ENCODE measurements at regions not wholly inside any gene's neighbourhood (a gene's known extent, or its start where the extent isn't known, plus 50 kb on each side); places are given as distances from the start of the nearest gene placed in this dataset.

DNA sequence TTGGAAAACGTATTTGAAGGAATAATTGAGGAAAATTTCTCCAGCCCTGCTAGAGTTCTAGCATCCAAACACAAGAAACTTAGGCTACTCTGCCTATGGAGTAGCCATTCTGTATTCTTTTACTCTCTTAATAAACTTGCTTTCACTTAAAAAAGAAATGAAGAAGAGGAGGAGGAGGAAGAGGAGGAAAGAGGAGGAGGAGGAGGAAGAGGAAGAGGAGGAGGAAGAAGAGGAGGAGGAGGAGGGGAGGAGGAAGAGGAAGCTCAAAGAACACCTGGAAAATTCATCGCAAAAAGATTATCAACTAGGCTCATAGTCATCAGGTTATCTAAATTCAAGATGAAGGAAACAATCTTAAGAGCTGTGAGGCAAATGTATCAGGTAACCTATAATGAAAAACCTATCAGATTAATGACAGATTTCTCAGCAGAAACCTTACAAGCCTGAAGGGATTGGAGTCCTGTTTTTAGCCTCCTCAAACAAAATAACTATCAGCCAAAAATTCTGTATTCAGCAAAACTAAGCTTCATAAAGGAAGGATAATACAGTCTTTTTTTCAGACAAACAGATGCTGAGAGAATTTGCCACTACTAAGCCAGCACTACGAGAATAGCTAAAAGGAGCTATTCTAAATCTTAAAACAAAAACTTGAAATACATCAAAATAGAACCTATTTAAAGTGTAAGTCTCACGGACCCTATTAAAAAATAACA, 56.2 kb upstream of the DSC1 start:
- no peaks in the 10 kb centered on the region for H3K4me1 ChIP-seq (ENCODE audit: control insufficient read depth in 1 of 2, insufficient read depth in 2 of 2, low read length in 2 of 2)
- Mint-ChIP-seq H3K9me3 (peaks cover 2 to 14% (median 10%) of the 10 kb centered on the region in 7 donors), H3K4me3 (no peak overlapping the region), H3K36me3 (no peaks in the 10 kb centered on the region), H3K27me3 (ENCODE audit: low read depth in 3 of 3) (peaks cover 0 to 3% (median 2%) of the 10 kb centered on the region in 3 donors), H3K4me1 (peaks cover 6% of the 10 kb centered on the region), H3K27ac (no peak overlapping the region)
- TF ChIP-seq, protein P1, sequence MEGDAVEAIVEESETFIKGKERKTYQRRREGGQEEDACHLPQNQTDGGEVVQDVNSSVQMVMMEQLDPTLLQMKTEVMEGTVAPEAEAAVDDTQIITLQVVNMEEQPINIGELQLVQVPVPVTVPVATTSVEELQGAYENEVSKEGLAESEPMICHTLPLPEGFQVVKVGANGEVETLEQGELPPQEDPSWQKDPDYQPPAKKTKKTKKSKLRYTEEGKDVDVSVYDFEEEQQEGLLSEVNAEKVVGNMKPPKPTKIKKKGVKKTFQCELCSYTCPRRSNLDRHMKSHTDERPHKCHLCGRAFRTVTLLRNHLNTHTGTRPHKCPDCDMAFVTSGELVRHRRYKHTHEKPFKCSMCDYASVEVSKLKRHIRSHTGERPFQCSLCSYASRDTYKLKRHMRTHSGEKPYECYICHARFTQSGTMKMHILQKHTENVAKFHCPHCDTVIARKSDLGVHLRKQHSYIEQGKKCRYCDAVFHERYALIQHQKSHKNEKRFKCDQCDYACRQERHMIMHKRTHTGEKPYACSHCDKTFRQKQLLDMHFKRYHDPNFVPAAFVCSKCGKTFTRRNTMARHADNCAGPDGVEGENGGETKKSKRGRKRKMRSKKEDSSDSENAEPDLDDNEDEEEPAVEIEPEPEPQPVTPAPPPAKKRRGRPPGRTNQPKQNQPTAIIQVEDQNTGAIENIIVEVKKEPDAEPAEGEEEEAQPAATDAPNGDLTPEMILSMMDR (IDR thresholded peaks at IDR 0.05), result no peak
- H3K4me2 ChIP-seq (replicated peaks; ENCODE audit: extremely low read depth, low read length, poor library complexity, severe bottlenecking), result no peak overlapping the region
- no CpG with 5 or more reads among the region's 4 CpGs for WGBS (ENCODE audit: insufficient coverage)
- H3K9me3 ChIP-seq (replicated peaks in 1 of 2; ENCODE audit: control insufficient read depth in 1 of 2, insufficient read depth in 1 of 2, low read length in 2 of 2), result no peaks in the 10 kb centered on the region
- H3K79me2 ChIP-seq (ENCODE audit: insufficient read depth, low read length), result no peaks in the 10 kb centered on the region
- no peak overlapping the region for H3K4me3 ChIP-seq (replicated peaks in 1 of 3; ENCODE audit: low read depth in 2 of 3, low read length in 3 of 3)
- no peak overlapping the region for H3K9ac ChIP-seq (ENCODE audit: insufficient read depth, low read length, poor library complexity, severe bottlenecking)
- H3K27me3 ChIP-seq (ENCODE audit: control insufficient read depth in 2 of 2, insufficient read depth in 2 of 2, low read length in 2 of 2), result no peaks in the 10 kb centered on the region
- H4K20me1 ChIP-seq (ENCODE audit: insufficient read depth, low read length), result no peaks in the 10 kb centered on the region
- no peaks in the 10 kb centered on the region for H3K36me3 ChIP-seq (replicated peaks in 1 of 2; ENCODE audit: control insufficient read depth in 1 of 2, insufficient read depth in 2 of 2, low read length in 2 of 2)
- DNase-seq, result no peak
- intact Hi-C loops (cut with micrococcal nuclease), result loop anchor here in 1 of 2 donors (10.0 kb wide), 1 partner anchor 114 kb away; the partner anchor contains the start of gene DSC2
- H3K27ac ChIP-seq (ENCODE audit: low read depth in 1 of 2, low read length in 2 of 2), result no peak overlapping the region
- no peak overlapping the region for H2AFZ ChIP-seq (ENCODE audit: insufficient read depth, low read depth, low read length, poor library complexity, severe bottlenecking)

DNA sequence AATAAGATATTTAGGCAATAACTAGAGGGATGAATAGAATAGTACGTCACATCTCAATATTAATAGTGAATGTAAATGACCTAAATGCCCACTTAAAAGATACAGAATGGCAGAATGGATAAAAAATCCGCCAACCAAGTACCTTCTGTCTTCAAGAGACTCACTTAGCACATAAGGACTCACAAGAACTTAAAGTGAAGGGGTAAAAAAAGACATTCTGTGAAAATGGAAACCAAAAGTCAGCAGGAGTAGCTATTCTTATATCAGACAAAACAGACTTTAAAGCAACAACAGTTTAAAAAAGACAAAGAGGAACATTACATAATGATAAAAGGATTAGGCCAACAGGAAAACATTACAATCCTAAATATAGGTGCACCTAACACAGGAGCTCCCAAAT, 56.7 kb upstream of the DSC1 start:
- no peaks in the 10 kb centered on the region for H4K20me1 ChIP-seq (ENCODE audit: insufficient read depth, low read length)
- H3K36me3 ChIP-seq (replicated peaks in 1 of 2; ENCODE audit: control insufficient read depth in 1 of 2, insufficient read depth in 2 of 2, low read length in 2 of 2), result no peaks in the 10 kb centered on the region
- DNase-seq, result no peak
- no peak overlapping the region for H2AFZ ChIP-seq (ENCODE audit: insufficient read depth, low read depth, low read length, poor library complexity, severe bottlenecking)
- no peak overlapping the region for H3K4me2 ChIP-seq (replicated peaks; ENCODE audit: extremely low read depth, low read length, poor library complexity, severe bottlenecking)
- no peaks in the 10 kb centered on the region for H3K79me2 ChIP-seq (ENCODE audit: insufficient read depth, low read length)
- H3K4me3 ChIP-seq (replicated peaks in 1 of 3; ENCODE audit: low read depth in 2 of 3, low read length in 3 of 3), result no peak overlapping the region
- no peaks in the 10 kb centered on the region for H3K9me3 ChIP-seq (replicated peaks in 1 of 2; ENCODE audit: control insufficient read depth in 1 of 2, insufficient read depth in 1 of 2, low read length in 2 of 2)
- H3K9ac ChIP-seq (ENCODE audit: insufficient read depth, low read length, poor library complexity, severe bottlenecking), result no peak overlapping the region
- TF ChIP-seq, protein P1 (IDR thresholded peaks at IDR 0.05), result no peak
- no peaks in the 10 kb centered on the region for H3K4me1 ChIP-seq (ENCODE audit: control insufficient read depth in 1 of 2, insufficient read depth in 2 of 2, low read length in 2 of 2)
- H3K27ac ChIP-seq (ENCODE audit: low read depth in 1 of 2, low read length in 2 of 2), result no peak overlapping the region
- WGBS (ENCODE audit: insufficient coverage), result no CpG with 5 or more reads among the region's 2 CpGs
- H3K36me3 Mint-ChIP-seq, result no peaks in the 10 kb centered on the region
- intact Hi-C loops (cut with micrococcal nuclease), result loop anchor here in 1 of 2 donors (10.0 kb wide), 1 partner anchor 115 kb away; the partner anchor contains the start of gene DSC2
- peaks cover 6% of the 10 kb centered on the region for H3K4me1 Mint-ChIP-seq
- H3K27me3 Mint-ChIP-seq (ENCODE audit: low read depth in 3 of 3), result peaks cover 2 to 3% (median 2%) of the 10 kb centered on the region in 3 donors
- H3K4me3 Mint-ChIP-seq, result no peak overlapping the region
- H3K27me3 ChIP-seq (ENCODE audit: control insufficient read depth in 2 of 2, insufficient read depth in 2 of 2, low read length in 2 of 2), result no peaks in the 10 kb centered on the region
- H3K9me3 Mint-ChIP-seq, result peaks cover 2 to 15% (median 9%) of the 10 kb centered on the region in 7 donors
- H3K27ac Mint-ChIP-seq, result no peak overlapping the region

All from CD14-positive monocyte (primary cell).